ENCODE measurements at regions not wholly inside any gene's neighbourhood (a gene's known extent, or its start where the extent isn't known, plus 50 kb on each side); places are given as distances from the start of the nearest gene placed in this dataset.

DNA sequence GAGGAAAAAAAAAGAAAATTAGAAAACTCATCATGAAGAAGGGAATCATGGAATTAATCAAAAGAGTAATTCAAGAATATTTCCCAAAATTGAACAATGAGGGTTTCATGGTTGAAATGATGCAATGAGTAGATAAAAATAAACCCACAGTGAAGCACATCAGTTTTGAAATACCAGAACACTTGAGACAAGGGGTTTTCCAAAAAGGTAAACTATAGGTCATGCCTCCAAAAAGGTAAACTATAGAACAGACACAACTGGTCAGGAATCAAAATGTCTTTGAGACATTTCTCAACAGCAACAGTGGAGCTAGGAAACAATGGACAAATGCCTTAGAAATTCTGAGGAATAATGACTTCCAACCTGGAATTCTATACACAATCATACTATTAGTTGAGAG, 60.2 kb upstream of the PCSK5 start:
- no peak for TF ChIP-seq CTCF (IDR thresholded peaks at IDR 0.05)

DNA sequence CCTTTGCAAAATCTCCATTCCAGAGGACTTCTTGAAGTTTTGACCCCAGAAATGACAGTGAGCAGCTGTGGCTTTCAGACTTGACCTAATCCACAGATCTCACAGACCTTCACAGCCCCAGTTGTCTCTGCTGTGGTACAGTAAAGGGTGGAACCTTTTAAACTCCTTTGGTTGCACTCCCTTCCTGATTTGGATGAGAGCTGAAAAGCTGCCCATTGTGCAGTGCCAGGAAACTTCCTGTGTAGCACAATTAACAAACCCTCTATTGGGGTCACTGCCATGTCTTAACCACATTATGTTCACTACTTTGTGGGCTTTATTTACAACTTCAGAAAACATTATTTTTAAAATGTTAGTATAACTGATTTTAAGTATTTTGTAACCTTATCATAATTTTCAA, 56.7 kb upstream of the PCSK5 start:
- TF ChIP-seq CTCF (IDR thresholded peaks at IDR 0.05): no peak

- no peak for TF ChIP-seq CTCF (IDR thresholded peaks at IDR 0.05)
These were observed 55.6 kb upstream of the PCSK5 start for GRCh38 chr9:75834878-75835277.

All from LNCAP (cell line).